ENCODE measurements at regions not wholly inside any gene's neighbourhood (a gene's known extent, or its start where the extent isn't known, plus 50 kb on each side); places are given as distances from the start of the nearest gene placed in this dataset.
"Not testable (repeated sequence)": the region's sequence is repeated elsewhere in the genome, so short reads cannot be mapped to it uniquely, and the experiment has no call there.

GRCh38 chr1:94362466-94363058 lies 55.6 kb upstream of the ABCD3 start:
- no peak for DNase-seq

GRCh38 chr1:94358630-94359599 lies 59.3 kb upstream of the ABCD3 start:
- no peak for DNase-seq

GRCh38 chr1:94357661-94358060 lies 60.5 kb upstream of the ABCD3 start:
- no peak for DNase-seq

- DNase-seq, result no peak
Observed at GRCh38 chr1:94355485-94355980, 62.7 kb upstream of the ABCD3 start.

- no peak for DNase-seq
Observed at GRCh38 chr1:94351481-94351880, 66.7 kb upstream of the ABCD3 start.

GRCh38 chr1:94350350-94350924 lies 67.8 kb upstream of the ABCD3 start:
- no peak for DNase-seq

- DNase-seq, result no peak
Observed at GRCh38 chr1:94349853-94350252, 68.3 kb upstream of the ABCD3 start.

GRCh38 chr1:94348386-94348785 lies 69.8 kb upstream of the ABCD3 start:
- not testable (repeated sequence) for DNase-seq

GRCh38 chr1:94345148-94345721 lies 73.0 kb upstream of the ABCD3 start:
- DNase-seq, result no peak

GRCh38 chr1:94342416-94342815 lies 75.8 kb upstream of the ABCD3 start:
- no peak for DNase-seq

- DNase-seq, result no peak
Observed at GRCh38 chr1:94339206-94339927, 78.8 kb upstream of the ABCD3 start.

GRCh38 chr1:94336991-94337390 lies 81.2 kb upstream of the ABCD3 start:
- DNase-seq, result no peak

GRCh38 chr1:94335950-94336349 lies 82.2 kb upstream of the ABCD3 start:
- peak; percentile 52 to 90 for DNase-seq

- no peak for DNase-seq
Observed at GRCh38 chr1:94335447-94335846, 82.7 kb upstream of the ABCD3 start.

GRCh38 chr1:94334764-94335163 lies 83.4 kb upstream of the ABCD3 start:
- DNase-seq, result no peak

GRCh38 chr1:94332952-94333351 lies 85.2 kb upstream of the ABCD3 start:
- no peak for DNase-seq

GRCh38 chr1:94332516-94332915 lies 85.7 kb upstream of the ABCD3 start:
- no peak for DNase-seq

GRCh38 chr1:94329986-94330385 lies 88.2 kb upstream of the ABCD3 start:
- no peak for DNase-seq

- no peak for DNase-seq
Observed at GRCh38 chr1:94329276-94329675, 88.9 kb upstream of the ABCD3 start.

GRCh38 chr1:94327001-94327690 lies 89.8 kb upstream of the ARHGAP29 start:
- DNase-seq, result no peak

- no peak for DNase-seq
Observed at GRCh38 chr1:94326329-94326728, 88.9 kb upstream of the ARHGAP29 start.

All from NCI-H446 (cell line).